ENCODE measurements at regions not wholly inside any gene's neighbourhood (a gene's known extent, or its start where the extent isn't known, plus 50 kb on each side); places are given as distances from the start of the nearest gene placed in this dataset.

- no peaks in the 10 kb centered on the region for H3K36me3 ChIP-seq
- H3K4me1 ChIP-seq: peaks cover 0 to 10% (median 0%) of the 10 kb centered on the region in 10 experiments; a peak in 6 of 20 replicates
- H3K4me3 ChIP-seq: no peak overlapping the region
- peaks cover 0 to 9% (median 0%) of the 10 kb centered on the region in 11 experiments; a peak in 5 of 22 replicates for H3K9me3 ChIP-seq (replicated peaks in 1 of 11)
- TF ChIP-seq Cebpa-rat (IDR thresholded peaks at IDR 0.05): no peak
- H3K27ac ChIP-seq: no peak overlapping the region
- H3K4me2 ChIP-seq: no peak overlapping the region
- H3K27me3 ChIP-seq: no peaks in the 10 kb centered on the region
- H4K20me1 ChIP-seq: no peaks in the 10 kb centered on the region
- no peak overlapping the region for H3K9ac ChIP-seq
These were observed 127.3 kb downstream of the BTBD3 start for GRCh38 chr20:12044969-12045368.

GRCh38 chr20:12047838-12048432 lies 130.2 kb downstream of the BTBD3 start:
- Histone ChIP-seq H3K36me3 (no peaks in the 10 kb centered on the region), H3K9ac (no peak overlapping the region), H3K27ac (no peak overlapping the region), H3K4me3 (no peak overlapping the region), H4K20me1 (no peaks in the 10 kb centered on the region), H3K27me3 (no peaks in the 10 kb centered on the region), H3K9me3 (replicated peaks in 1 of 11) (peaks cover 0 to 17% (median 7%) of the 10 kb centered on the region in 11 experiments; a peak in 10 of 22 replicates), H3K4me2 (no peak overlapping the region), H3K4me1 (peaks cover 16 to 25% (median 18%) of the 10 kb centered on the region in 10 experiments)
- no peak for TF ChIP-seq Cebpa-rat (IDR thresholded peaks at IDR 0.05)

- H3K9me3 ChIP-seq (replicated peaks in 1 of 11): peaks cover 0 to 18% (median 7%) of the 10 kb centered on the region in 11 experiments; a peak in 9 of 22 replicates
- no peak overlapping the region for H3K4me3 ChIP-seq
- no peak overlapping the region for H3K9ac ChIP-seq
- H3K36me3 ChIP-seq: no peaks in the 10 kb centered on the region
- no peaks in the 10 kb centered on the region for H4K20me1 ChIP-seq
- no peak for TF ChIP-seq Cebpa-rat (IDR thresholded peaks at IDR 0.05)
- peak overlapping the region in 2 of 11 experiments; percentile 3 to 25; a peak in 2 of 22 replicates for H3K27ac ChIP-seq
- no peaks in the 10 kb centered on the region for H3K27me3 ChIP-seq
- no peak overlapping the region for H3K4me2 ChIP-seq
- H3K4me1 ChIP-seq: peaks cover 22 to 31% (median 29%) of the 10 kb centered on the region in 10 experiments
These were observed 131.4 kb downstream of the BTBD3 start for GRCh38 chr20:12049125-12049524.

GRCh38 chr20:12051206-12052163 lies 133.8 kb downstream of the BTBD3 start:
- H3K4me1 ChIP-seq: peaks cover 33 to 48% (median 41%) of the 10 kb centered on the region in 10 experiments

GRCh38 chr20:12053353-12053752 lies 135.7 kb downstream of the BTBD3 start:
- H3K27ac ChIP-seq: peak overlapping the region; percentile 70 to 97 (median 94); a peak in 21 of 22 replicates
- peaks cover 0 to 28% (median 8%) of the 10 kb centered on the region in 11 experiments; a peak in 11 of 22 replicates for H3K9me3 ChIP-seq (replicated peaks in 1 of 11)
- H3K4me1 ChIP-seq: peaks cover 52 to 62% (median 56%) of the 10 kb centered on the region in 10 experiments
- H3K36me3 ChIP-seq: no peaks in the 10 kb centered on the region
- H3K4me2 ChIP-seq: peak overlapping the region; percentile 69 to 89 (median 76)
- peak overlapping the region; percentile 32 to 81 (median 73); a peak in 20 of 22 replicates for H3K9ac ChIP-seq
- H3K4me3 ChIP-seq: peak overlapping the region in 6 of 10 experiments; percentile 5 to 32 (median 14); a peak in 8 of 20 replicates
- H4K20me1 ChIP-seq: no peaks in the 10 kb centered on the region
- H3K27me3 ChIP-seq: no peaks in the 10 kb centered on the region
- TF ChIP-seq Cebpa-rat (IDR thresholded peaks at IDR 0.05): peak in 5 of 11 experiments; percentile 20 to 65 (median 45); a peak in 6 of 22 replicates

More at GRCh38 chr20:12051206-12052163, 133.8 kb downstream of the BTBD3 start:
- H3K9me3 ChIP-seq (replicated peaks in 1 of 11): peaks cover 0 to 28% (median 8%) of the 10 kb centered on the region in 11 experiments; a peak in 11 of 22 replicates
- peak overlapping the region in 4 of 11 experiments; percentile 73 to 81 (median 77); a peak in 4 of 22 replicates for H3K9ac ChIP-seq
- peak overlapping the region in 10 of 11 experiments; percentile 80 to 97 (median 94); a peak in 20 of 22 replicates for H3K27ac ChIP-seq
- no peaks in the 10 kb centered on the region for H4K20me1 ChIP-seq
- no peaks in the 10 kb centered on the region for H3K27me3 ChIP-seq
- H3K4me2 ChIP-seq: peak overlapping the region; percentile 69 to 89 (median 76); a peak in 21 of 22 replicates
- H3K36me3 ChIP-seq: no peaks in the 10 kb centered on the region
- H3K4me3 ChIP-seq: no peak overlapping the region
- TF ChIP-seq Cebpa-rat (IDR thresholded peaks at IDR 0.05): no peak

GRCh38 chr20:12054556-12054955 lies 136.9 kb downstream of the BTBD3 start:
- H3K36me3 ChIP-seq: 0 out of 22 replicates have a peak, but pooled peaks cover 0 to 2% (median 0%) of the 10 kb centered on the region in 11 experiments
- H3K27ac ChIP-seq: peak overlapping the region; percentile 68 to 97 (median 94); a peak in 21 of 22 replicates
- H3K9me3 ChIP-seq (replicated peaks in 1 of 11): peaks cover 0 to 36% (median 16%) of the 10 kb centered on the region in 11 experiments; a peak in 17 of 22 replicates
- peak in 7 of 11 experiments; percentile 40 to 85 (median 61); a peak in 10 of 22 replicates for TF ChIP-seq Cebpa-rat (IDR thresholded peaks at IDR 0.05)
- H3K9ac ChIP-seq: peak overlapping the region in 8 of 11 experiments; percentile 62 to 81 (median 76); a peak in 13 of 22 replicates
- no peak overlapping the region for H3K4me3 ChIP-seq
- peaks cover 58 to 69% (median 63%) of the 10 kb centered on the region in 10 experiments for H3K4me1 ChIP-seq
- H3K27me3 ChIP-seq: no peaks in the 10 kb centered on the region
- H4K20me1 ChIP-seq: no peaks in the 10 kb centered on the region
- H3K4me2 ChIP-seq: peak overlapping the region; percentile 69 to 89 (median 76)

GRCh38 chr20:12055161-12055560 lies 137.5 kb downstream of the BTBD3 start:
- no peaks in the 10 kb centered on the region for H4K20me1 ChIP-seq
- peaks cover 58 to 69% (median 63%) of the 10 kb centered on the region in 10 experiments for H3K4me1 ChIP-seq
- H3K9me3 ChIP-seq (replicated peaks in 1 of 11): peaks cover 0 to 42% (median 21%) of the 10 kb centered on the region in 11 experiments; a peak in 18 of 22 replicates
- H3K27ac ChIP-seq: peak overlapping the region in 10 of 11 experiments; percentile 80 to 97 (median 94); a peak in 21 of 22 replicates
- no peak overlapping the region for H3K4me3 ChIP-seq
- peak overlapping the region in 3 of 11 experiments; percentile 2 to 76 (median 73); a peak in 2 of 22 replicates for H3K9ac ChIP-seq
- no peaks in the 10 kb centered on the region for H3K27me3 ChIP-seq
- peak overlapping the region in 10 of 11 experiments; percentile 69 to 89 (median 78); a peak in 18 of 22 replicates for H3K4me2 ChIP-seq
- no peak for TF ChIP-seq Cebpa-rat (IDR thresholded peaks at IDR 0.05)
- 0 out of 22 replicates have a peak, but pooled peaks cover 0 to 3% (median 0%) of the 10 kb centered on the region in 11 experiments for H3K36me3 ChIP-seq

- Histone ChIP-seq H3K9ac (no peak overlapping the region), H4K20me1 (no peaks in the 10 kb centered on the region), H3K9me3 (replicated peaks in 1 of 11) (peaks cover 0 to 36% (median 22%) of the 10 kb centered on the region in 11 experiments; a peak in 18 of 22 replicates), H3K4me1 (peaks cover 53 to 62% (median 58%) of the 10 kb centered on the region in 10 experiments), H3K4me2 (peak overlapping the region in 8 of 11 experiments; percentile 0 to 59 (median 18); a peak in 11 of 22 replicates), H3K27me3 (no peaks in the 10 kb centered on the region), H3K27ac (peak overlapping the region in 5 of 11 experiments; percentile 1 to 24 (median 13); a peak in 4 of 22 replicates), H3K36me3 (0 out of 22 replicates have a peak, but pooled peaks cover 0 to 3% (median 0%) of the 10 kb centered on the region in 11 experiments), H3K4me3 (no peak overlapping the region)
- no peak for TF ChIP-seq Cebpa-rat (IDR thresholded peaks at IDR 0.05)
These were observed 139.1 kb downstream of the BTBD3 start for GRCh38 chr20:12056839-12057238.

All from BLaER1 treated with 17β-estradiol and CSF1 and Interleukin-3, amounts not matched to agents 10 nM and 100 nM (cell line).